Hepatocyte (in vitro differentiated cells): ENCODE measurements at regions not wholly inside any gene's neighbourhood (a gene's known extent, or its start where the extent isn't known, plus 50 kb on each side); places are given as distances from the start of the nearest gene placed in this dataset.

ENCODE experiments used
- DNase-seq: peaks from one replicate; pipeline ENCODE4 v3.0.0-alpha.2; 2016; ENCODE audit warnings: low spot score
- H2AFZ ChIP-seq: fragments of 200-600 bp; sonication (generic); 2 replicates; pipeline ENCODE4 v1.6.0; 2016; ENCODE audit warnings: antibody characterized with exemption, mild to moderate bottlenecking
- H3K27ac ChIP-seq: fragments of 200-600 bp; sonication (generic); 2 replicates; pipeline ENCODE4 v1.5.1; 2016; ENCODE audit warnings: mild to moderate bottlenecking
- H3K27me3 ChIP-seq: fragments of 200-600 bp; sonication (generic); 2 replicates; pipeline ENCODE4 v1.6.1; 2016
- H3K36me3 ChIP-seq: fragments of 200-600 bp; sonication (generic); replicated peaks from 2 replicates; pipeline ENCODE4 v1.5.1; 2016; ENCODE audit warnings: low read depth; ENCODE audit not compliant: insufficient read depth
- H3K4me1 ChIP-seq: fragments of 200-600 bp; sonication (generic); 2 replicates; pipeline ENCODE4 v1.5.1; 2016; ENCODE audit warnings: mild to moderate bottlenecking, moderate library complexity; ENCODE audit not compliant: insufficient read depth
- H3K4me2 ChIP-seq: fragments of 200-600 bp; sonication (generic); 2 replicates; pipeline ENCODE4 v1.6.0; 2016
- H3K4me3 ChIP-seq: fragments of 200-600 bp; sonication (generic); 2 replicates; pipeline ENCODE4 v1.5.1; 2016; ENCODE audit warnings: mild to moderate bottlenecking
- H3K79me2 ChIP-seq: fragments of 200-600 bp; sonication (generic); 2 replicates; pipeline ENCODE4 v1.6.0; 2017; ENCODE audit warnings: mild to moderate bottlenecking
- H3K9me2 ChIP-seq: fragments of 200-600 bp; sonication (generic); replicated peaks from 2 replicates; pipeline ENCODE4 v1.6.0; 2017; ENCODE audit warnings: mild to moderate bottlenecking; ENCODE audit not compliant: insufficient read depth
- H3K9me3 ChIP-seq: fragments of 200-600 bp; sonication (generic); 2 replicates; pipeline ENCODE4 v1.5.1; 2016; ENCODE audit warnings: low read depth, mild to moderate bottlenecking
- H4K20me1 ChIP-seq: fragments of 200-600 bp; sonication (generic); 2 replicates; pipeline ENCODE4 v1.6.0; 2016; ENCODE audit warnings: mild to moderate bottlenecking; ENCODE audit not compliant: insufficient read depth, poor library complexity, severe bottlenecking
- CTCF ChIP-seq: fragments of 200-600 bp; sonication (generic); IDR thresholded peaks from 2 replicates; pipeline ENCODE4 v1.5.1; 2016; ENCODE audit warnings: antibody characterized with exemption, mild to moderate bottlenecking; ENCODE audit not compliant: poor library complexity
- EZH2 ChIP-seq: fragments of 200-600 bp; sonication (generic); IDR thresholded peaks from 2 replicates; pipeline ENCODE4 v1.6.1; 2016; ENCODE audit warnings: antibody characterized with exemption, mild to moderate bottlenecking, borderline replicate concordance
- EZH2phosphoT487 ChIP-seq: fragments of 200-600 bp; sonication (generic); IDR thresholded peaks from one replicate; pipeline ENCODE4 v1.6.1; 2018; ENCODE audit warnings: antibody characterized with exemption, mild to moderate bottlenecking, low read depth, moderate library complexity; ENCODE audit not compliant: unreplicated experiment, severe bottlenecking
- WGBS: methylation state at CpG from one replicate; pipeline ENCODE4 v1.1.6; 2016; ENCODE audit warnings: low lambda C conversion rate; ENCODE audit errors: missing lambda C conversion rate; 5-methylcytosine and 5-hydroxymethylcytosine counted together

GRCh38 chr5:117093653-117094052 lies 519.0 kb upstream of the SEMA6A start:
- Histone ChIP-seq H3K27me3 (no peaks in the 10 kb centered on the region), H3K4me2 (no peak overlapping the region), H3K79me2 (no peaks in the 10 kb centered on the region), H3K9me2 (no peaks in the 10 kb centered on the region), H3K4me1 (peaks cover 4% of the 10 kb centered on the region), H3K4me3 (no peak overlapping the region), H3K27ac (no peak overlapping the region), H3K9me3 (no peaks in the 10 kb centered on the region), H4K20me1 (no peaks in the 10 kb centered on the region), H2AFZ (no peak overlapping the region), H3K36me3 (no peaks in the 10 kb centered on the region)
- TF ChIP-seq EZH2phosphoT487 (no peak), EZH2 (no peak), CTCF (no peak)
- no peak for DNase-seq
- WGBS: 98% methylated on average over 12 of the region's 12 CpGs

GRCh38 chr5:117089001-117089400 lies 514.4 kb upstream of the SEMA6A start:
- Histone ChIP-seq H3K9me2 (no peaks in the 10 kb centered on the region), H3K9me3 (no peaks in the 10 kb centered on the region), H3K36me3 (no peaks in the 10 kb centered on the region), H2AFZ (no peak overlapping the region), H4K20me1 (no peaks in the 10 kb centered on the region), H3K27ac (no peak overlapping the region), H3K4me1 (no peaks in the 10 kb centered on the region), H3K4me2 (no peak overlapping the region), H3K27me3 (no peaks in the 10 kb centered on the region), H3K4me3 (no peak overlapping the region), H3K79me2 (no peaks in the 10 kb centered on the region)
- WGBS: 86% methylated on average over 2 of the region's 2 CpGs
- no peak for DNase-seq
- TF ChIP-seq CTCF: no peak
- no peak for TF ChIP-seq EZH2phosphoT487
- no peak for TF ChIP-seq EZH2

GRCh38 chr5:117088176-117088575 lies 513.6 kb upstream of the SEMA6A start:
- WGBS: 98% methylated on average over 2 of the region's 2 CpGs
- no peak for TF ChIP-seq EZH2phosphoT487
- no peak for TF ChIP-seq EZH2
- TF ChIP-seq CTCF: no peak
- Histone ChIP-seq H3K9me3 (no peaks in the 10 kb centered on the region), H3K4me1 (no peaks in the 10 kb centered on the region), H2AFZ (no peak overlapping the region), H3K4me3 (no peak overlapping the region), H3K36me3 (no peaks in the 10 kb centered on the region), H3K79me2 (no peaks in the 10 kb centered on the region), H3K4me2 (no peak overlapping the region), H3K9me2 (no peaks in the 10 kb centered on the region), H4K20me1 (no peaks in the 10 kb centered on the region), H3K27me3 (no peaks in the 10 kb centered on the region), H3K27ac (no peak overlapping the region)
- DNase-seq: no peak

GRCh38 chr5:117084067-117084466 lies 509.4 kb upstream of the SEMA6A start:
- Histone ChIP-seq H3K36me3 (no peaks in the 10 kb centered on the region), H3K27me3 (no peaks in the 10 kb centered on the region), H4K20me1 (no peaks in the 10 kb centered on the region), H3K9me2 (no peaks in the 10 kb centered on the region), H3K4me3 (no peak overlapping the region), H3K79me2 (no peaks in the 10 kb centered on the region), H3K4me1 (no peaks in the 10 kb centered on the region), H3K27ac (no peak overlapping the region), H2AFZ (no peak overlapping the region), H3K4me2 (no peak overlapping the region), H3K9me3 (no peaks in the 10 kb centered on the region)
- TF ChIP-seq CTCF: peak; percentile 6
- TF ChIP-seq EZH2phosphoT487: no peak
- no peak for DNase-seq
